Left forelimb (tissue), 1 donor: ENCODE measurements at regions not wholly inside any gene's neighbourhood (a gene's known extent, or its start where the extent isn't known, plus 50 kb on each side); places are given as distances from the start of the nearest gene placed in this dataset.
A peak's percentile ranks its signal among the peaks of the same experiment; 100 is the strongest.

Experiments
- DNase-seq: peaks from one replicate; pipeline ENCODE4 v3.0.0-alpha.2; 2018; ENCODE audit warnings: low spot score

- peak; percentile 68 for DNase-seq
Observed at GRCh38 chr11:22491555-22492225, 133.9 kb downstream of the FANCF start.

- DNase-seq, result no peak
Observed at GRCh38 chr11:22479971-22480720, 142.0 kb downstream of the SLC17A6 start.

GRCh38 chr11:22479208-22479607 is 141.0 kb downstream of the SLC17A6 start:
- no peak for DNase-seq

GRCh38 chr11:22478169-22478568 is 140.0 kb downstream of the SLC17A6 start:
- DNase-seq, result no peak

GRCh38 chr11:22477312-22477711 is 139.1 kb downstream of the SLC17A6 start:
- DNase-seq, result no peak

- no peak for DNase-seq
Observed at GRCh38 chr11:22476589-22476988, 138.4 kb downstream of the SLC17A6 start.

GRCh38 chr11:22474616-22475015 is 136.4 kb downstream of the SLC17A6 start:
- no peak for DNase-seq

GRCh38 chr11:22473586-22473985 is 135.4 kb downstream of the SLC17A6 start:
- no peak for DNase-seq

GRCh38 chr11:22472306-22472705 is 134.1 kb downstream of the SLC17A6 start:
- no peak for DNase-seq

GRCh38 chr11:22471385-22471784 is 133.2 kb downstream of the SLC17A6 start:
- no peak for DNase-seq

GRCh38 chr11:22467741-22468140 is 129.6 kb downstream of the SLC17A6 start:
- no peak for DNase-seq

- no peak for DNase-seq
Observed at GRCh38 chr11:22467248-22467647, 129.1 kb downstream of the SLC17A6 start.

GRCh38 chr11:22466809-22467208 is 128.6 kb downstream of the SLC17A6 start:
- DNase-seq, result no peak

GRCh38 chr11:22466351-22466750 is 128.2 kb downstream of the SLC17A6 start:
- DNase-seq, result no peak

GRCh38 chr11:22465620-22466019 is 127.4 kb downstream of the SLC17A6 start:
- DNase-seq, result no peak

GRCh38 chr11:22461626-22462025 is 123.4 kb downstream of the SLC17A6 start:
- DNase-seq, result no peak

GRCh38 chr11:22460181-22460580 is 122.0 kb downstream of the SLC17A6 start:
- no peak for DNase-seq

GRCh38 chr11:22459048-22459447 is 120.9 kb downstream of the SLC17A6 start:
- DNase-seq, result no peak

- no peak for DNase-seq
Observed at GRCh38 chr11:22458161-22458560, 120.0 kb downstream of the SLC17A6 start.

GRCh38 chr11:22456993-22457762 is 119.0 kb downstream of the SLC17A6 start:
- no peak for DNase-seq

- DNase-seq, result no peak
Observed at GRCh38 chr11:22454461-22455090, 116.4 kb downstream of the SLC17A6 start.

- no peak for DNase-seq
Observed at GRCh38 chr11:22449441-22449840, 111.3 kb downstream of the SLC17A6 start.
